GM12878 (cell line): ENCODE measurements at regions not wholly inside any gene's neighbourhood (a gene's known extent, or its start where the extent isn't known, plus 50 kb on each side); places are given as distances from the start of the nearest gene placed in this dataset.

Experiments used
- ATAC-seq: fragments of 200-7000 bp; cut with Tn5 transposase; 3 replicates; pipeline ENCODE4 v1.9.1; 2020; ENCODE audit warnings: mild to moderate bottlenecking, moderate library complexity
- BruUV-seq: library from RNA; stranded (reverse); fragments of 400-500 nt; replicated peaks from 2 replicates; lab custom pipeline; 2021; lab: Mats Ljungman, UMichigan
- CTCF ChIA-PET: fragments of 300-600 bp; sonication (Branson Sonifier 250); formaldehyde crosslinking; extraction: SDS; loops from one replicate; lab custom pipeline; 2021; ENCODE audit warnings: inconsistent platforms; lab: Yijun Ruan, JAX
- POLR2A ChIA-PET: fragments of 350-600 bp; formaldehyde crosslinking; extraction: SDS; loops from one replicate; lab custom pipeline; 2021; ENCODE audit warnings: inconsistent platforms; lab: Charles Lee
- RAD21 ChIA-PET: fragments of 300-600 bp; sonication (Branson Sonifier 250); formaldehyde crosslinking; loops from one replicate; lab custom pipeline; 2023; ENCODE audit warnings: antibody characterized with exemption; ENCODE audit not compliant: unreplicated experiment; lab: Charles Lee
- SMC1A ChIA-PET: fragments of 300-600 bp; sonication (Branson Sonifier 250); formaldehyde crosslinking; loops from one replicate; lab custom pipeline; 2023; ENCODE audit not compliant: unreplicated experiment, uncharacterized antibody; lab: Charles Lee
- DNase-seq: peaks from one replicate; pipeline ENCODE4 v3.0.0-alpha.2; 2011; ENCODE audit warnings: low read depth, low spot score
- FAIRE-seq: peaks from 3 replicates; lab custom pipeline; 2011; peaks lifted over from hg19 to GRCh38; lab: Jason Lieb, UNC
- H2AFZ ChIP-seq: 2 replicates; pipeline ENCODE4 v1.6.0; 2011; ENCODE audit warnings: low read depth, low read length, control low read depth; ENCODE audit not compliant: control insufficient read depth
- H3K27ac ChIP-seq: 2 replicates; pipeline ENCODE4 v1.5.1; 2011; ENCODE audit warnings: control low read depth; ENCODE audit not compliant: control insufficient read depth, insufficient read depth
- H3K27me3 ChIP-seq, 2 experiments: replicated peaks in 1 of 2; 2 replicates each; pipeline versions ENCODE4 v1.6.0 to v1.6.1; 2011; ENCODE audit warnings: low read length in 1 of 2; ENCODE audit not compliant: control insufficient read depth in 2 of 2, insufficient read depth in 2 of 2
- H3K36me3 ChIP-seq, 2 experiments: 2 replicates each; pipeline ENCODE4 v1.5.1; 2011; ENCODE audit warnings: low read length in 1 of 2; ENCODE audit not compliant: control insufficient read depth in 2 of 2, insufficient read depth in 2 of 2
- H3K4me1 ChIP-seq: 2 replicates; pipeline ENCODE4 v1.6.1; 2011; ENCODE audit warnings: mild to moderate bottlenecking, low read length, moderate library complexity, mixed read lengths; ENCODE audit not compliant: control insufficient read depth, insufficient read depth
- H3K4me2 ChIP-seq: 2 replicates; pipeline ENCODE4 v1.6.0; 2011; ENCODE audit warnings: control low read depth; ENCODE audit not compliant: control insufficient read depth, insufficient read depth
- H3K4me3 ChIP-seq: fragments of 200-600 bp; sonication (generic); 2 replicates; pipeline ENCODE4 v1.5.1; 2016
- H3K79me2 ChIP-seq: 2 replicates; pipeline ENCODE4 v1.6.0; 2011; ENCODE audit warnings: low read length; ENCODE audit not compliant: control insufficient read depth, insufficient read depth
- H3K9ac ChIP-seq: 2 replicates; pipeline ENCODE4 v1.8.0; 2011; ENCODE audit warnings: low read length, control low read depth, mixed read lengths; ENCODE audit not compliant: control insufficient read depth, insufficient read depth
- H3K9me3 ChIP-seq: replicated peaks from 3 replicates; pipeline ENCODE4 v1.5.1; 2011; ENCODE audit warnings: mild to moderate bottlenecking, low read length; ENCODE audit not compliant: control insufficient read depth, insufficient read depth
- H4K20me1 ChIP-seq: 2 replicates; pipeline ENCODE4 v1.6.0; 2011; ENCODE audit not compliant: control insufficient read depth, insufficient read depth
- CHD4 ChIP-seq: fragments of 200-600 bp; sonication (generic); IDR thresholded peaks from 2 replicates; pipeline ENCODE4 v1.6.1; 2016; ENCODE audit warnings: mild to moderate bottlenecking
- HSF1 ChIP-seq: fragments of 150-350 bp; IDR thresholded peaks from 2 replicates; pipeline ENCODE4 v1.6.1; 2014; ENCODE audit warnings: mild to moderate bottlenecking, low read depth, low read length
- JUND ChIP-seq: IDR thresholded peaks from 2 replicates; pipeline ENCODE4 v1.6.1; 2012; ENCODE audit warnings: low read depth, mild to moderate bottlenecking, low read length, improper control_type of control experiment, moderate library complexity
- NFXL1 ChIP-seq: fragments of 450-650 bp; IDR thresholded peaks from 2 replicates; pipeline ENCODE4 v1.6.1; 2017; ENCODE audit warnings: antibody characterized with exemption, mild to moderate bottlenecking, borderline replicate concordance
- NRF1 ChIP-seq: conservative IDR thresholded peaks from 2 replicates; pipeline ENCODE4 v1.6.1; 2011; ENCODE audit warnings: mild to moderate bottlenecking, low read depth, low read length, improper control_type of control experiment
- PML ChIP-seq: IDR thresholded peaks from 2 replicates; pipeline ENCODE4 v1.6.1; 2012; ENCODE audit warnings: low read length, inconsistent platforms
- RAD51 ChIP-seq: fragments of 450-650 bp; IDR thresholded peaks from 2 replicates; pipeline ENCODE4 v1.6.1; 2016; ENCODE audit warnings: moderate library complexity, mild to moderate bottlenecking, inconsistent platforms
- RB1 ChIP-seq: fragments of 450-650 bp; formaldehyde crosslinking; IDR thresholded peaks from 2 replicates; pipeline ENCODE4 v1.6.1; 2017; ENCODE audit warnings: mild to moderate bottlenecking, borderline replicate concordance
- ZNF207 ChIP-seq: fragments of 450-650 bp; IDR thresholded peaks from 2 replicates; pipeline ENCODE4 v1.6.1; 2014; ENCODE audit warnings: antibody characterized with exemption, mild to moderate bottlenecking, borderline replicate concordance
- WGBS: methylation state at CpG from one replicate; pipeline ENCODE4 v1.1.6; 2016; ENCODE audit warnings: low lambda C conversion rate; ENCODE audit not compliant: insufficient replicate concordance, insufficient coverage; ENCODE audit errors: missing lambda C conversion rate; 5-methylcytosine and 5-hydroxymethylcytosine counted together
- in situ Hi-C: fragments of 300-500 bp; cut with MboI; formaldehyde crosslinking; loops from 9 replicates; pipeline ENCODE4 v1.14.3; 2018; ENCODE audit warnings: mixed read lengths
- intact Hi-C: fragments of 100-400 bp; cut with micrococcal nuclease; formaldehyde crosslinking; loops from one replicate; pipeline ENCODE4 v1.14.2; 2022; ENCODE audit not compliant: unreplicated experiment

GRCh38 chr1:80799457-80799856 is 1001.3 kb upstream of the ADGRL2 start:
- FAIRE-seq, result no peak
- TF ChIP-seq CHD4 (no peak), PML (no peak), NRF1 (no peak), NFXL1 (no peak), ZNF207 (no peak), HSF1 (no peak)
- BruUV-seq, result no TSS peak
- no peak overlapping the region for H3K27ac ChIP-seq
- H3K4me2 ChIP-seq, result no peak overlapping the region
- no peak overlapping the region for H3K4me3 ChIP-seq
- no peaks in the 10 kb centered on the region for H3K36me3 ChIP-seq
- no peaks in the 10 kb centered on the region for H4K20me1 ChIP-seq
- H3K9ac ChIP-seq, result no peak overlapping the region
- H3K27me3 ChIP-seq, result no peaks in the 10 kb centered on the region
- 0% methylated on average over 2 of the region's 2 CpGs for WGBS
- no peaks in the 10 kb centered on the region for H3K4me1 ChIP-seq
- H3K79me2 ChIP-seq, result no peaks in the 10 kb centered on the region
- ChIA-PET POLR2A (no interaction called here), RAD21 (no interaction called here), CTCF (no interaction called here), SMC1A (no interaction called here)
- intact Hi-C loops (no loop called here), in situ Hi-C loops (no loop called here)
- no peak for ATAC-seq
- no peak for DNase-seq
- no peaks in the 10 kb centered on the region for H3K9me3 ChIP-seq
- H2AFZ ChIP-seq, result no peak overlapping the region

- Histone ChIP-seq H4K20me1 (no peaks in the 10 kb centered on the region), H3K4me3 (no peak overlapping the region), H3K9ac (no peak overlapping the region), H3K4me1 (no peaks in the 10 kb centered on the region), H2AFZ (no peak overlapping the region), H3K36me3 (no peaks in the 10 kb centered on the region), H3K79me2 (no peaks in the 10 kb centered on the region), H3K4me2 (no peak overlapping the region), H3K9me3 (no peaks in the 10 kb centered on the region), H3K27me3 (no peaks in the 10 kb centered on the region), H3K27ac (no peak overlapping the region)
- DNase-seq (no peak), ATAC-seq (peak; percentile 56; the same call in 2 of the 3 replicates), FAIRE-seq (no peak)
- intact Hi-C loops (no loop called here), in situ Hi-C loops (no loop called here)
- ChIA-PET POLR2A (no interaction called here), CTCF (no interaction called here), RAD21 (no interaction called here), SMC1A (no interaction called here)
- BruUV-seq, result no TSS peak
- TF ChIP-seq JUND, result no peak
- no peak for TF ChIP-seq RAD51
- no peak for TF ChIP-seq RB1
- 0% methylated on average over 2 of the region's 2 CpGs for WGBS
Measured at GRCh38 chr1:80779275-80779674, 1021.5 kb upstream of the ADGRL2 start.
